Mesenteric fat pad (tissue), 1 donor: ENCODE measurements at regions not wholly inside any gene's neighbourhood (a gene's known extent, or its start where the extent isn't known, plus 50 kb on each side); places are given as distances from the start of the nearest gene placed in this dataset.
A peak's percentile ranks its signal among the peaks of the same experiment; 100 is the strongest.

Source experiments
- DNase-seq: peaks from one replicate; pipeline ENCODE4 v3.0.0-alpha.2; 2020; ENCODE audit warnings: low spot score
- donor health status: DM: yes; HTN: yes; CAD: no.

GRCh38 chr13:30128095-30128494, 179.3 kb downstream of the KATNAL1 start:
- no peak for DNase-seq

- DNase-seq = peak; percentile 41
Observed at GRCh38 chr13:30126903-30127428, 180.4 kb downstream of the KATNAL1 start.

GRCh38 chr13:30125422-30126073, 181.8 kb downstream of the KATNAL1 start:
- DNase-seq = peak; percentile 22

GRCh38 chr13:30124131-30124768, 183.1 kb downstream of the KATNAL1 start:
- DNase-seq = peak; percentile 81

- peak; percentile 82 for DNase-seq
Observed at GRCh38 chr13:30123575-30123974, 183.8 kb downstream of the KATNAL1 start.

- peak; percentile 18 for DNase-seq
Observed at GRCh38 chr13:30121666-30122065, 185.7 kb downstream of the KATNAL1 start.

GRCh38 chr13:30121244-30121643, 186.1 kb downstream of the KATNAL1 start:
- DNase-seq = no peak

GRCh38 chr13:30120133-30120822, 187.1 kb downstream of the KATNAL1 start:
- peak; percentile 9 for DNase-seq

- DNase-seq = peak; percentile 4
Observed at GRCh38 chr13:30119476-30119875, 187.9 kb downstream of the KATNAL1 start.

- DNase-seq = peak; percentile 59
Observed at GRCh38 chr13:30116379-30116778, 191.0 kb downstream of the KATNAL1 start.

GRCh38 chr13:30115257-30115600, 192.1 kb downstream of the KATNAL1 start:
- no peak for DNase-seq

GRCh38 chr13:30114571-30115256, 192.6 kb downstream of the KATNAL1 start:
- DNase-seq = peak; percentile 96

- no peak for DNase-seq
Observed at GRCh38 chr13:30113983-30114570, 193.3 kb downstream of the KATNAL1 start.

- no peak for DNase-seq
Observed at GRCh38 chr13:30113551-30113950, 193.8 kb downstream of the KATNAL1 start.

- DNase-seq = no peak
Observed at GRCh38 chr13:30112602-30113435, 194.5 kb downstream of the KATNAL1 start.

GRCh38 chr13:30111810-30112209, 195.5 kb downstream of the KATNAL1 start:
- no peak for DNase-seq

- peak; percentile 69 for DNase-seq
Observed at GRCh38 chr13:30110301-30111070, 196.9 kb downstream of the KATNAL1 start.

GRCh38 chr13:30109471-30110135, 197.7 kb downstream of the KATNAL1 start:
- peak; percentile 18 for DNase-seq

- peak; percentile 86 for DNase-seq
Observed at GRCh38 chr13:30108913-30109237, 198.5 kb downstream of the KATNAL1 start.
